ENCODE measurements at regions not wholly inside any gene's neighbourhood (a gene's known extent, or its start where the extent isn't known, plus 50 kb on each side); places are given as distances from the start of the nearest gene placed in this dataset.
A peak's percentile ranks its signal among the peaks of the same experiment; 100 is the strongest.

GRCh38 chr2:7180638-7181370, 263.6 kb downstream of the RNF144A start:
- no peak for DNase-seq (ENCODE audit: insufficient read length, low spot score)

GRCh38 chr2:7182525-7182924, 265.3 kb downstream of the RNF144A start:
- no peak for FAIRE-seq
- TF ChIP-seq SPI1 (IDR thresholded peaks at IDR 0.05; ENCODE audit: low read depth, low read length) = peak; percentile 49; the same call in 1 of the 2 replicates
- no peak for TF ChIP-seq POLR2AphosphoS5 (IDR thresholded peaks at IDR 0.05; ENCODE audit: low read depth, low read length)
- DNase-seq (ENCODE audit: insufficient read length, low spot score) = no peak

More at GRCh38 chr2:7180638-7181370, 263.6 kb downstream of the RNF144A start:
- TF ChIP-seq SPI1 (IDR thresholded peaks at IDR 0.05; ENCODE audit: low read depth, low read length) (no peak), POU2F2 (IDR thresholded peaks at IDR 0.05; ENCODE audit: low read depth, low read length) (no peak), PAX5 (IDR thresholded peaks at IDR 0.05; ENCODE audit: insufficient read depth, low read length, severe bottlenecking) (no peak), POLR2A (IDR thresholded peaks at IDR 0.05; ENCODE audit: low read depth, low read length) (no peak), POLR2AphosphoS5 (IDR thresholded peaks at IDR 0.05; ENCODE audit: low read depth, low read length) (no peak), TAF1 (IDR thresholded peaks at IDR 0.05; ENCODE audit: low read depth, low read length) (no peak)
- FAIRE-seq = no peak

- TF ChIP-seq PAX5 (IDR thresholded peaks at IDR 0.05; ENCODE audit: insufficient read depth, low read length, severe bottlenecking) = no peak
- no peak for TF ChIP-seq POLR2AphosphoS5 (IDR thresholded peaks at IDR 0.05; ENCODE audit: low read depth, low read length)
- no peak for TF ChIP-seq TAF1 (IDR thresholded peaks at IDR 0.05; ENCODE audit: low read depth, low read length)
- TF ChIP-seq POLR2A (IDR thresholded peaks at IDR 0.05; ENCODE audit: low read depth, low read length) = no peak
- TF ChIP-seq SPI1 (IDR thresholded peaks at IDR 0.05; ENCODE audit: low read depth, low read length) = no peak
- no peak for TF ChIP-seq POU2F2 (IDR thresholded peaks at IDR 0.05; ENCODE audit: low read depth, low read length)
- FAIRE-seq (no peak), DNase-seq (ENCODE audit: insufficient read length, low spot score) (no peak)
These were observed 271.9 kb downstream of the RNF144A start for GRCh38 chr2:7189106-7189505.

- FAIRE-seq (no peak), DNase-seq (ENCODE audit: insufficient read length, low spot score) (no peak)
- TF ChIP-seq PAX5 (IDR thresholded peaks at IDR 0.05; ENCODE audit: insufficient read depth, low read length, severe bottlenecking) (no peak), TAF1 (IDR thresholded peaks at IDR 0.05; ENCODE audit: low read depth, low read length) (no peak), SPI1 (IDR thresholded peaks at IDR 0.05; ENCODE audit: low read depth, low read length) (no peak), POU2F2 (IDR thresholded peaks at IDR 0.05; ENCODE audit: low read depth, low read length) (no peak), POLR2AphosphoS5 (IDR thresholded peaks at IDR 0.05; ENCODE audit: low read depth, low read length) (no peak), POLR2A (IDR thresholded peaks at IDR 0.05; ENCODE audit: low read depth, low read length) (no peak)
These were observed 273.5 kb downstream of the RNF144A start for GRCh38 chr2:7190587-7191324.

GRCh38 chr2:7191932-7192331, 274.7 kb downstream of the RNF144A start:
- TF ChIP-seq POLR2A (IDR thresholded peaks at IDR 0.05; ENCODE audit: low read depth, low read length) = no peak
- TF ChIP-seq PAX5 (IDR thresholded peaks at IDR 0.05; ENCODE audit: insufficient read depth, low read length, severe bottlenecking) = no peak
- TF ChIP-seq POLR2AphosphoS5 (IDR thresholded peaks at IDR 0.05; ENCODE audit: low read depth, low read length) = no peak
- TF ChIP-seq TAF1 (IDR thresholded peaks at IDR 0.05; ENCODE audit: low read depth, low read length) = no peak
- no peak for TF ChIP-seq POU2F2 (IDR thresholded peaks at IDR 0.05; ENCODE audit: low read depth, low read length)
- TF ChIP-seq SPI1 (IDR thresholded peaks at IDR 0.05; ENCODE audit: low read depth, low read length) = no peak
- no peak for FAIRE-seq
- no peak for DNase-seq (ENCODE audit: insufficient read length, low spot score)

GRCh38 chr2:7193457-7193856, 276.2 kb downstream of the RNF144A start:
- no peak for DNase-seq (ENCODE audit: insufficient read length, low spot score)
- FAIRE-seq = no peak
- no peak for TF ChIP-seq TAF1 (IDR thresholded peaks at IDR 0.05; ENCODE audit: low read depth, low read length)
- no peak for TF ChIP-seq SPI1 (IDR thresholded peaks at IDR 0.05; ENCODE audit: low read depth, low read length)

- FAIRE-seq (no peak), DNase-seq (ENCODE audit: insufficient read length, low spot score) (no peak)
- TF ChIP-seq POLR2AphosphoS5 (IDR thresholded peaks at IDR 0.05; ENCODE audit: low read depth, low read length) (no peak), TAF1 (IDR thresholded peaks at IDR 0.05; ENCODE audit: low read depth, low read length) (no peak), POU2F2 (IDR thresholded peaks at IDR 0.05; ENCODE audit: low read depth, low read length) (no peak), PAX5 (IDR thresholded peaks at IDR 0.05; ENCODE audit: insufficient read depth, low read length, severe bottlenecking) (no peak), POLR2A (IDR thresholded peaks at IDR 0.05; ENCODE audit: low read depth, low read length) (no peak), SPI1 (IDR thresholded peaks at IDR 0.05; ENCODE audit: low read depth, low read length) (no peak)
These were observed 277.7 kb downstream of the RNF144A start for GRCh38 chr2:7194950-7195349.

- no peak for FAIRE-seq
- TF ChIP-seq SPI1 (IDR thresholded peaks at IDR 0.05; ENCODE audit: low read depth, low read length) (peak; percentile 61; the same call in 1 of the 2 replicates), POLR2A (IDR thresholded peaks at IDR 0.05; ENCODE audit: low read depth, low read length) (no peak), PAX5 (IDR thresholded peaks at IDR 0.05; ENCODE audit: insufficient read depth, low read length, severe bottlenecking) (no peak)
- DNase-seq (ENCODE audit: insufficient read length, low spot score) = no peak
These were observed 279.7 kb downstream of the RNF144A start for GRCh38 chr2:7196883-7197282.

- no peak for FAIRE-seq
These were observed 284.6 kb downstream of the RNF144A start for GRCh38 chr2:7201851-7202250.

More at GRCh38 chr2:7201851-7202250, 284.6 kb downstream of the RNF144A start:
- DNase-seq (ENCODE audit: insufficient read length, low spot score) = no peak
- no peak for TF ChIP-seq PAX5 (IDR thresholded peaks at IDR 0.05; ENCODE audit: insufficient read depth, low read length, severe bottlenecking)
- TF ChIP-seq POLR2AphosphoS5 (IDR thresholded peaks at IDR 0.05; ENCODE audit: low read depth, low read length) = no peak
- no peak for TF ChIP-seq POLR2A (IDR thresholded peaks at IDR 0.05; ENCODE audit: low read depth, low read length)
- TF ChIP-seq TAF1 (IDR thresholded peaks at IDR 0.05; ENCODE audit: low read depth, low read length) = no peak
- no peak for TF ChIP-seq SPI1 (IDR thresholded peaks at IDR 0.05; ENCODE audit: low read depth, low read length)
- TF ChIP-seq POU2F2 (IDR thresholded peaks at IDR 0.05; ENCODE audit: low read depth, low read length) = no peak

Measured in GM12891 (cell line).